HepG2 (cell line): ENCODE measurements at regions not wholly inside any gene's neighbourhood (a gene's known extent, or its start where the extent isn't known, plus 50 kb on each side); places are given as distances from the start of the nearest gene placed in this dataset.

ENCODE experiments used
- ATAC-seq: fragments of 200-7000 bp; cut with Tn5 transposase; 3 replicates; pipeline ENCODE4 v1.9.1; 2020; ENCODE audit warnings: mild to moderate bottlenecking, moderate library complexity
- BruUV-seq: library from RNA; stranded (reverse); fragments of 400-500 nt; replicated peaks from 2 replicates; lab custom pipeline; 2021; lab: Mats Ljungman, UMichigan
- CTCF ChIA-PET: fragments of 300-600 bp; formaldehyde crosslinking; extraction: SDS; loops from one replicate; lab custom pipeline; 2021; ENCODE audit warnings: low total read pairs, inconsistent platforms, low intra/inter-chr PET ratio; lab: Yijun Ruan, JAX
- POLR2A ChIA-PET: fragments of 350-600 bp; sonication (Branson Sonifier 250); formaldehyde crosslinking; loops from one replicate; lab custom pipeline; 2020; ENCODE audit warnings: antibody characterized with exemption, inconsistent platforms; lab: Yijun Ruan, JAX
- DNase-seq: peaks from one replicate; pipeline ENCODE4 v3.0.0-alpha.2; 2015; ENCODE audit warnings: low spot score
- FAIRE-seq: peaks from 3 replicates; lab custom pipeline; 2011; peaks lifted over from hg19 to GRCh38; lab: Jason Lieb, UNC
- H2AFZ ChIP-seq: one replicate; pipeline ENCODE4 v1.6.1; 2011; ENCODE audit warnings: low read length, inconsistent platforms
- H3K27ac ChIP-seq: fragments of 300-600 bp; 3 replicates; pipeline ENCODE4 v1.8.0; 2011; ENCODE audit warnings: mixed run types, mild to moderate bottlenecking, mixed read lengths, low read length, inconsistent platforms; ENCODE audit not compliant: insufficient read depth; ENCODE audit errors: extremely low read length
- H3K27me3 ChIP-seq, 2 experiments: fragments of 200-600 bp in 1 of 2; 2 replicates in 1 of 2; 3 replicates in 1 of 2; pipeline versions ENCODE4 v1.6.0 to v1.8.0; 2011; ENCODE audit warnings: low read length in 2 of 2, mild to moderate bottlenecking in 2 of 2, moderate library complexity in 2 of 2, inconsistent platforms in 1 of 2; ENCODE audit not compliant: insufficient read depth in 2 of 2, control insufficient read depth in 1 of 2
- H3K36me3 ChIP-seq, 2 experiments: fragments of 200-600 bp in 1 of 2; replicated peaks in 1 of 2; 2 replicates in 1 of 2; 3 replicates in 1 of 2; pipeline versions ENCODE4 v1.5.1 to v1.8.0; 2011; ENCODE audit warnings: low read length in 2 of 2, inconsistent platforms in 1 of 2; ENCODE audit not compliant: insufficient read depth in 2 of 2, control insufficient read depth in 1 of 2
- H3K4me1 ChIP-seq: 2 replicates; pipeline ENCODE4 v1.5.1; 2012; ENCODE audit warnings: low read length, inconsistent platforms; ENCODE audit not compliant: insufficient read depth
- H3K4me2 ChIP-seq: 2 replicates; pipeline ENCODE4 v1.6.0; 2011; ENCODE audit warnings: low read depth, low read length, inconsistent platforms
- H3K4me3 ChIP-seq, 3 experiments: fragments of 200-600 bp in 1 of 3; sonication (generic), shearing (Covaris generic) in 1 of 3; replicated peaks in 1 of 3; 2 replicates each; pipeline ENCODE4 v1.5.1; 2011 to 2016; ENCODE audit warnings: low read length in 3 of 3, inconsistent platforms in 2 of 3, low read depth in 2 of 3, mild to moderate bottlenecking in 2 of 3, control low read depth in 1 of 3, mixed read lengths in 1 of 3; ENCODE audit not compliant: insufficient read depth in 1 of 3
- H3K79me2 ChIP-seq: one replicate; pipeline ENCODE4 v1.6.1; 2011; ENCODE audit warnings: low read length, inconsistent platforms; ENCODE audit not compliant: insufficient read depth
- H3K9ac ChIP-seq: 2 replicates; pipeline ENCODE4 v1.6.0; 2011; ENCODE audit warnings: mild to moderate bottlenecking, low read depth, low read length, inconsistent platforms; ENCODE audit not compliant: insufficient read depth
- H3K9me3 ChIP-seq: 2 replicates; pipeline ENCODE4 v1.5.1; 2012; ENCODE audit warnings: mild to moderate bottlenecking, low read length
- H4K20me1 ChIP-seq: 2 replicates; pipeline ENCODE4 v1.6.0; 2011; ENCODE audit warnings: inconsistent platforms, mild to moderate bottlenecking, low read length, moderate library complexity; ENCODE audit not compliant: insufficient read depth
- MAFK ChIP-seq, 2 experiments: IDR thresholded peaks in 1 of 2; conservative IDR thresholded peaks in 1 of 2; 2 replicates each; pipeline ENCODE4 v1.6.1; 2011; ENCODE audit warnings: improper control_type of control experiment in 2 of 2, low read length in 2 of 2
- TRIM24 ChIP-seq: sonication (generic); formaldehyde crosslinking; IDR thresholded peaks from 2 replicates; pipeline ENCODE4 v1.8.0; 2022; ENCODE audit warnings: mild to moderate bottlenecking, missing genetic modification reagents
- ZNF501 ChIP-seq: sonication (generic); formaldehyde crosslinking; IDR thresholded peaks from 2 replicates; pipeline ENCODE4 v1.5.1; 2020; ENCODE audit warnings: mild to moderate bottlenecking, moderate library complexity, missing genetic modification reagents
- WGBS: methylation state at CpG from one replicate; pipeline ENCODE4 v1.1.6; 2017; ENCODE audit warnings: low lambda C conversion rate; 5-methylcytosine and 5-hydroxymethylcytosine counted together
- in situ Hi-C: cut with HindIII; loops from 2 replicates; pipeline ENCODE4 v1.10.0; 2017; ENCODE audit warnings: low pct_unique_long_range_greater_than_20kb; ENCODE audit not compliant: extremely low pct_ligation_motif_present
- intact Hi-C: fragments of 100-400 bp; cut with micrococcal nuclease; formaldehyde crosslinking; loops from one replicate; pipeline ENCODE4 v1.10.0; 2022; ENCODE audit not compliant: unreplicated experiment
- TF ChIP-seq, protein P1 (sequence below): sonication (generic); formaldehyde crosslinking; IDR thresholded peaks from 2 replicates; pipeline ENCODE4 v1.8.0; 2022; ENCODE audit warnings: missing genetic modification reagents, mild to moderate bottlenecking, borderline replicate concordance
- TF ChIP-seq, protein P2 (sequence below), 2 experiments: fragments of 450-650 bp in 1 of 2; sonication (generic) in 1 of 2; formaldehyde crosslinking in 1 of 2; IDR thresholded peaks; 2 replicates each; pipeline versions ENCODE4 v1.6.1 to v1.8.0; 2016 to 2022; ENCODE audit warnings: antibody characterized with exemption in 1 of 2, mild to moderate bottlenecking in 1 of 2, missing genetic modification reagents in 1 of 2

DNA sequence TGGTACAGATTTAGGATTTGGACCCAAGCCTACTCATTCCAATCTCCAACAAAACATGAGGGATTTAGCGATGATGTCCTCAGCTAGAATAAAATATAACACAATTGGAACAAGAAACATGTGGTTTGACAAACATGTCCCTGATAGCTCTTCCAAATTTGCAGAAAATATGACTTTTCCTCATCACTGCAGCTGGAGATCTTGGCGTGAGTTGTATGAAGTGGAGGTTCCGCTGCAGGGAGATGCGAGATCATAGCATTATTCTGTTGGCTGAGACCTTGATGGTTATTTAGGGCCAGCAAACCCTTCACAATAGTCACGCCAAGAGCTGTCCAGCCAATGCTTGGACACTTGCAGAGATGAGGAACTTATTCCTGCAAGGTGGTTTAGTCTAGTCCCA, 413.4 kb upstream of the TBX3 start (continued):
- TF ChIP-seq TRIM24, result no peak
- TF ChIP-seq, all 625 proteins: peak for 0

DNA sequence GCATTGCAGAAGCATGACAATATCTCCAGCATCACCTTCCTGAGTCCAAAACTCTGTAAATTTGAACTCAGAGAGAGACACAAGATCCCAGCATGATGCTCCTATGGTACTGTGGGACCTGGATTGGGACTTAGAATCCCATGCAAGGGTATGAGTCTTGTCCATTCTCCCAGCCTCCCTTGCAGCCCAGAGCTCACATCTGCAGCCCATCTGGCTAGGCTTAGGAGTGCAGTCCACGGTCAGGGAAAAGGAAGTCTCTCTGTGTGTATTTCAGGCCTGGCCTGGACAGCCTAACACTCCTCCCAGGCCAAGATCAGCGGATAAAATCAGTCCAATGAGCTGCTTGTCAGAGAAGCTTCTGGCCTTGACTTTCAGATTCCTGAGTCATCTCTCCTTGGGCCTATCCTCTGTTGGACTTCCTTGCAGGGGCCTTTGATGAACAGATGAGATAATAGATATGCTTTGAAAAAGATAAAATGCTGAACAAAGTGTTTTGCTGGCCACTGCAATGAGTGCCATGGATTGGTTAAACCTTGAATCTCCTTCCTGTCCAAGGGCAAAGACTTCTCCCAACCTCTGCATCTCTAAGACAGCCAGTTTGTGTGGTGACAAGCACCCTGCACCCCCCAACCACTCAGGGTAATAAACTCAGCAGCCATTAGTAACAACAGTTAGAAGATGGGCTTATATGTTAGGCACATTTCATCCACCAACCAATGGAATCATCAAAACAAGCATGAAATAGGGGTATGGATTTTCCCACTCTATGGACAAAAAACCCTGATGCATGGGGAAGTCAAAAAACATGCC, 412.8 kb upstream of the TBX3 start:
- no peaks in the 10 kb centered on the region for H3K79me2 ChIP-seq
- 57% methylated on average over 1 of the region's 2 CpGs for WGBS
- no peak overlapping the region for H3K4me3 ChIP-seq
- H3K36me3 ChIP-seq, result no peaks in the 10 kb centered on the region
- H2AFZ ChIP-seq, result no peak overlapping the region
- in situ Hi-C loops, result no loop called here
- DNase-seq (no peak), FAIRE-seq (no peak), ATAC-seq (peak; percentile 72)
- no peak overlapping the region for H3K4me2 ChIP-seq
- H3K27me3 ChIP-seq, result no peaks in the 10 kb centered on the region
- intact Hi-C loops, result no loop called here
- H3K27ac ChIP-seq, result no peak overlapping the region
- H3K4me1 ChIP-seq, result peaks cover 44% of the 10 kb centered on the region
- no peaks in the 10 kb centered on the region for H3K9me3 ChIP-seq
- H4K20me1 ChIP-seq, result no peaks in the 10 kb centered on the region
- POLR2A ChIA-PET, result no interaction called here
- BruUV-seq, result no TSS peak
- no peak overlapping the region for H3K9ac ChIP-seq
- CTCF ChIA-PET, result no interaction called here
- TF ChIP-seq ZNF501 (CRISPR knock-in tag) (0 out of 2 replicates have a peak, but pooled peaks have one; percentile 21), MAFK (conservative IDR thresholded peaks at IDR 0.05 in 1 of 2, IDR thresholded peaks at IDR 0.05 in 1 of 2; ENCODE audit: low read length in 2 of 2) (0 out of 4 replicates have a peak, but pooled peaks of 1 of the 2 experiments have one; percentile 1)
- TF ChIP-seq, protein P1, sequence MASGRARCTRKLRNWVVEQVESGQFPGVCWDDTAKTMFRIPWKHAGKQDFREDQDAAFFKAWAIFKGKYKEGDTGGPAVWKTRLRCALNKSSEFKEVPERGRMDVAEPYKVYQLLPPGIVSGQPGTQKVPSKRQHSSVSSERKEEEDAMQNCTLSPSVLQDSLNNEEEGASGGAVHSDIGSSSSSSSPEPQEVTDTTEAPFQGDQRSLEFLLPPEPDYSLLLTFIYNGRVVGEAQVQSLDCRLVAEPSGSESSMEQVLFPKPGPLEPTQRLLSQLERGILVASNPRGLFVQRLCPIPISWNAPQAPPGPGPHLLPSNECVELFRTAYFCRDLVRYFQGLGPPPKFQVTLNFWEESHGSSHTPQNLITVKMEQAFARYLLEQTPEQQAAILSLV (CRISPR knock-in tag), result no peak
- TF ChIP-seq, protein P2, sequence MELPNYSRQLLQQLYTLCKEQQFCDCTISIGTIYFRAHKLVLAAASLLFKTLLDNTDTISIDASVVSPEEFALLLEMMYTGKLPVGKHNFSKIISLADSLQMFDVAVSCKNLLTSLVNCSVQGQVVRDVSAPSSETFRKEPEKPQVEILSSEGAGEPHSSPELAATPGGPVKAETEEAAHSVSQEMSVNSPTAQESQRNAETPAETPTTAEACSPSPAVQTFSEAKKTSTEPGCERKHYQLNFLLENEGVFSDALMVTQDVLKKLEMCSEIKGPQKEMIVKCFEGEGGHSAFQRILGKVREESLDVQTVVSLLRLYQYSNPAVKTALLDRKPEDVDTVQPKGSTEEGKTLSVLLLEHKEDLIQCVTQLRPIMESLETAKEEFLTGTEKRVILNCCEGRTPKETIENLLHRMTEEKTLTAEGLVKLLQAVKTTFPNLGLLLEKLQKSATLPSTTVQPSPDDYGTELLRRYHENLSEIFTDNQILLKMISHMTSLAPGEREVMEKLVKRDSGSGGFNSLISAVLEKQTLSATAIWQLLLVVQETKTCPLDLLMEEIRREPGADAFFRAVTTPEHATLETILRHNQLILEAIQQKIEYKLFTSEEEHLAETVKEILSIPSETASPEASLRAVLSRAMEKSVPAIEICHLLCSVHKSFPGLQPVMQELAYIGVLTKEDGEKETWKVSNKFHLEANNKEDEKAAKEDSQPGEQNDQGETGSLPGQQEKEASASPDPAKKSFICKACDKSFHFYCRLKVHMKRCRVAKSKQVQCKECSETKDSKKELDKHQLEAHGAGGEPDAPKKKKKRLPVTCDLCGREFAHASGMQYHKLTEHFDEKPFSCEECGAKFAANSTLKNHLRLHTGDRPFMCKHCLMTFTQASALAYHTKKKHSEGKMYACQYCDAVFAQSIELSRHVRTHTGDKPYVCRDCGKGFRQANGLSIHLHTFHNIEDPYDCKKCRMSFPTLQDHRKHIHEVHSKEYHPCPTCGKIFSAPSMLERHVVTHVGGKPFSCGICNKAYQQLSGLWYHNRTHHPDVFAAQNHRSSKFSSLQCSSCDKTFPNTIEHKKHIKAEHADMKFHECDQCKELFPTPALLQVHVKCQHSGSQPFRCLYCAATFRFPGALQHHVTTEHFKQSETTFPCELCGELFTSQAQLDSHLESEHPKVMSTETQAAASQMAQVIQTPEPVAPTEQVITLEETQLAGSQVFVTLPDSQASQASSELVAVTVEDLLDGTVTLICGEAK (IDR thresholded peaks at IDR 0.05), result no peak
- TF ChIP-seq, protein P2 (CRISPR knock-in tag; IDR thresholded peaks at IDR 0.05), result 0 out of 2 replicates have a peak, but pooled peaks have one; percentile 27
- TF ChIP-seq, all 625 proteins: peak for 3
